SH-SY5Y (cell line): ENCODE measurements at regions not wholly inside any gene's neighbourhood (a gene's known extent, or its start where the extent isn't known, plus 50 kb on each side); places are given as distances from the start of the nearest gene placed in this dataset.

Experiments
- GATA2 ChIP-seq: IDR thresholded peaks from 2 replicates; pipeline ENCODE4 v1.6.1; 2011; ENCODE audit warnings: mild to moderate bottlenecking, low read depth, low read length
- GATA3 ChIP-seq: IDR thresholded peaks from 2 replicates; pipeline ENCODE4 v1.6.1; 2011; ENCODE audit warnings: low read depth, mild to moderate bottlenecking, low read length, moderate library complexity

- no peak for TF ChIP-seq GATA3
- no peak for TF ChIP-seq GATA2
Measured at GRCh38 chr14:31992011-31992447, 85.1 kb upstream of the ARHGAP5 start.
